ENCODE measurements at regions not wholly inside any gene's neighbourhood (a gene's known extent, or its start where the extent isn't known, plus 50 kb on each side); places are given as distances from the start of the nearest gene placed in this dataset.

DNA sequence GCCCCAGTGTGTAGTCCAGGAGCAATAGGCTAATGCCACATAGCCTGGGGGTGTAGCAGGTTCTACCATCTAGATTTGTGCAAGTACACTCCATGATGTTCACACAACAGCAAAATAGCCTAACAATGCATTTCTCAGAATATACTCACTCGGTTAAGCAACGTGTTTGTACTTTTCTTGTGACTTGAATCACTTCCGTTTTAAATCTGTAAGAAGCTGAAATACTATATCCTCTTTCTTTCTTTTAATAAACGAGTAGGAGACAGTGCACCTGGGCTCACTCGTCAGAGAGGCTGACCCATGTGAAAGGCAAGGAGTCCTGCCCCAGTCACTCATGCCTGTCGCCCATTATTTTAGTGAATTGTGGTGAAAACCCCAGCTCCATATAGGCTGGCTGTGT, 201.6 kb downstream of the FOXA2 start:
- DNase-seq (ENCODE audit: low read depth in 1 of 2, low spot score in 2 of 2) (no peak), FAIRE-seq (no peak)
- H3K36me3 ChIP-seq (ENCODE audit: control insufficient read depth in 2 of 4, insufficient read depth in 4 of 4, low read length in 3 of 4): no peaks in the 10 kb centered on the region
- H4K8ac ChIP-seq (ENCODE audit: extremely low read depth, insufficient read depth, low read length): no peak overlapping the region
- no peak overlapping the region for H2BK15ac ChIP-seq (ENCODE audit: low read length)
- no peaks in the 10 kb centered on the region for H3K9me3 ChIP-seq (ENCODE audit: insufficient read depth in 2 of 2, low read depth in 1 of 2, low read length in 1 of 2)
- no peak for TF ChIP-seq KDM5A (IDR thresholded peaks at IDR 0.05; ENCODE audit: low read length)
- no peak for TF ChIP-seq USF2 (IDR thresholded peaks at IDR 0.05; ENCODE audit: low read length)
- TF ChIP-seq JUN (IDR thresholded peaks at IDR 0.05; ENCODE audit: low read depth, low read length): no peak
- no peak for TF ChIP-seq POLR2AphosphoS5 (IDR thresholded peaks at IDR 0.05; ENCODE audit: low read depth, low read length)
- no peak for TF ChIP-seq ZNF274 (IDR thresholded peaks at IDR 0.05; ENCODE audit: borderline replicate concordance, extremely low read depth, low read length)
- no peak for TF ChIP-seq SUZ12 (IDR thresholded peaks at IDR 0.05; ENCODE audit: low read length)
- no peak for TF ChIP-seq TAF1 (IDR thresholded peaks at IDR 0.05; ENCODE audit: low read depth, low read length)
- no peak for TF ChIP-seq RXRA (IDR thresholded peaks at IDR 0.05; ENCODE audit: insufficient read depth, low read depth, low read length)
- TF ChIP-seq EP300 (IDR thresholded peaks at IDR 0.05; ENCODE audit: borderline replicate concordance in 1 of 2, low read depth in 2 of 2, low read length in 2 of 2): no peak
- TF ChIP-seq RNF2 (IDR thresholded peaks at IDR 0.05; ENCODE audit: borderline replicate concordance, low read depth, low read length, missing control alignments, poor library complexity, severe bottlenecking): no peak
- TF ChIP-seq CBX8 (IDR thresholded peaks at IDR 0.05; ENCODE audit: borderline replicate concordance, low read depth, low read length): no peak
- no peak for TF ChIP-seq GTF2F1 (IDR thresholded peaks at IDR 0.05; ENCODE audit: borderline replicate concordance, low read depth, low read length)
- no peak overlapping the region for H3K23ac ChIP-seq (ENCODE audit: insufficient read length)
- H3K27ac ChIP-seq (ENCODE audit: low read depth, low read length): no peak overlapping the region
- no peaks in the 10 kb centered on the region for H3K79me1 ChIP-seq (ENCODE audit: low read depth, low read length)
- no peak overlapping the region for H2AFZ ChIP-seq (ENCODE audit: low read length)
- no peaks in the 10 kb centered on the region for H3K79me2 ChIP-seq (ENCODE audit: control insufficient read depth in 1 of 2, insufficient read depth in 2 of 2, low read length in 2 of 2)
- H3K4me3 ChIP-seq (ENCODE audit: extremely low read depth in 1 of 4, insufficient read depth in 2 of 4, low read depth in 3 of 4, low read length in 4 of 4): no peak overlapping the region
- H2BK5ac ChIP-seq (ENCODE audit: low read depth, low read length): no peak overlapping the region
- no peak overlapping the region for H4K5ac ChIP-seq (ENCODE audit: insufficient read length, low read depth, low read length)
- H3K9ac ChIP-seq (replicated peaks in 1 of 4; ENCODE audit: extremely low read depth in 1 of 4, low read depth in 3 of 4, low read length in 3 of 4): no peak overlapping the region
- ChIA-PET POLR2A (ENCODE audit: partially characterized antibody) (no interaction called here), CTCF (ENCODE audit: partially characterized antibody) (interaction anchor here (1.3 to 1.8 kb wide), 4 partner anchors 44 to 302 kb away, joined by 3 to 5 read pairs (median 4); no protein-coding TSS in a partner anchor)
- H3K27me3 ChIP-seq (replicated peaks in 1 of 4; ENCODE audit: control insufficient read depth in 3 of 4, extremely low read depth in 1 of 4, insufficient read depth in 3 of 4, low read length in 3 of 4): no peaks in the 10 kb centered on the region
- no peaks in the 10 kb centered on the region for H3K23me2 ChIP-seq (ENCODE audit: low read depth, low read length)
- H2AK5ac ChIP-seq (ENCODE audit: low read depth, low read length): no peak overlapping the region
- H2BK20ac ChIP-seq (ENCODE audit: low read length): no peak overlapping the region
- no peak overlapping the region for H2BK120ac ChIP-seq (replicated peaks; ENCODE audit: low read depth, low read length)
- WGBS, 2 experiments (ENCODE audit: extremely low coverage in 1 of 2, insufficient coverage in 1 of 2, insufficient read length in 1 of 2, insufficient replicate concordance in 2 of 2, low coverage in 1 of 2, low lambda C conversion rate in 2 of 2, missing lambda C conversion rate in 1 of 2): 81% methylated on average over 6 of the region's 6 CpGs; no CpG with 5 or more reads in 1 of the 2 experiments
- H4K20me1 ChIP-seq (replicated peaks in 1 of 2; ENCODE audit: control insufficient read depth in 1 of 2, insufficient read depth in 2 of 2, low read length in 2 of 2): no peaks in the 10 kb centered on the region
- no peak overlapping the region for H3K4me2 ChIP-seq (ENCODE audit: insufficient read depth in 1 of 2, low read depth in 2 of 2, low read length in 2 of 2)
- no peak overlapping the region for H3K56ac ChIP-seq (replicated peaks; ENCODE audit: insufficient read length, low read depth, low read length)
- H3K18ac ChIP-seq (ENCODE audit: extremely low read depth, low read length): no peak overlapping the region
- H3K4me1 ChIP-seq (replicated peaks in 1 of 4; ENCODE audit: control insufficient read depth in 3 of 4, insufficient read depth in 4 of 4, low read length in 3 of 4): no peaks in the 10 kb centered on the region
- H2BK12ac ChIP-seq (ENCODE audit: low read depth, low read length): no peak overlapping the region
- no peak overlapping the region for H4K91ac ChIP-seq (replicated peaks; ENCODE audit: insufficient read length, low read length)
- no peak overlapping the region for H3K4ac ChIP-seq (replicated peaks; ENCODE audit: insufficient read length, low read depth, low read length)
- no peak overlapping the region for H3K14ac ChIP-seq (ENCODE audit: insufficient read length)

All from H1 (cell line).